ENCODE measurements at regions not wholly inside any gene's neighbourhood (a gene's known extent, or its start where the extent isn't known, plus 50 kb on each side); places are given as distances from the start of the nearest gene placed in this dataset.

DNA sequence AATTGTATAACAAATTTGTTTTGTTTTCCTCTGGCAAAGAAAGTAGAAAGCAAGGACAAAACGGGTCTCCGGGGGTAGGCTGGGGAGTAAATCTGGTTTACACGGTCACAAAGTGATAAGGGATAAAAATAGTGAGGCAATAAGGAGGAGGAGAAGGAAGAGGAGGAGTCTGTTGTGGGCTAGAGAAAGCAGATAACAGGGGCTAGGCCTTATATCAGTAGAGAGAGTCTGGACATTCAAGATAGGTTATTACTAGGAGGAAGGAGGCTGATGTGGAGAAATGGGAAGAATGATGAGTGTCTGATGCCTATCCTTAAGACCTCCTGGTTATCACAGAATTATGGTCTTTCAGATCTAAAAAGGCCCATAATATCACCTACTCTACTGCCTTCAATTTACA, 83.2 kb upstream of the SSTR1 start:
- Histone ChIP-seq H3K36me3 (ENCODE audit: control insufficient read depth in 2 of 2, insufficient read depth in 1 of 2, low read length in 2 of 2) (no peaks in the 10 kb centered on the region), H3K9me3 (ENCODE audit: control insufficient read depth, insufficient read depth, low read depth, low read length) (no peaks in the 10 kb centered on the region), H3K27ac (ENCODE audit: extremely low read depth, low read depth, low read length) (no peak overlapping the region), H3K4me3 (ENCODE audit: low read depth, low read length) (no peak overlapping the region), H3K4me1 (ENCODE audit: control insufficient read depth, insufficient read depth, low read length) (no peaks in the 10 kb centered on the region)
- ChIA-PET POLR2A (no interaction called here), CTCF (no interaction called here)
- TF ChIP-seq MYNN (tag by site-specific recombination; IDR thresholded peaks at IDR 0.05; ENCODE audit: borderline replicate concordance) (no peak), ZNF350 (tag by site-specific recombination; IDR thresholded peaks at IDR 0.05) (no peak), ZBTB10 (tag by site-specific recombination; IDR thresholded peaks at IDR 0.05) (no peak), ZNF416 (tag by site-specific recombination; IDR thresholded peaks at IDR 0.05) (no peak), ZNF223 (tag by site-specific recombination; IDR thresholded peaks at IDR 0.05) (no peak), ZNF398 (tag by site-specific recombination; IDR thresholded peaks at IDR 0.05) (no peak), ZNF501 (tag by site-specific recombination; IDR thresholded peaks at IDR 0.05) (no peak), PRDM1 (tag by site-specific recombination; IDR thresholded peaks at IDR 0.05) (no peak), ZNF10 (tag by site-specific recombination; IDR thresholded peaks at IDR 0.05) (no peak), ZNF2 (tag by site-specific recombination; IDR thresholded peaks at IDR 0.05) (no peak), ZNF473 (tag by site-specific recombination; IDR thresholded peaks at IDR 0.05) (no peak), ZNF777 (tag by site-specific recombination; IDR thresholded peaks at IDR 0.05; ENCODE audit: borderline replicate concordance) (no peak)
- TF ChIP-seq, protein P1, sequence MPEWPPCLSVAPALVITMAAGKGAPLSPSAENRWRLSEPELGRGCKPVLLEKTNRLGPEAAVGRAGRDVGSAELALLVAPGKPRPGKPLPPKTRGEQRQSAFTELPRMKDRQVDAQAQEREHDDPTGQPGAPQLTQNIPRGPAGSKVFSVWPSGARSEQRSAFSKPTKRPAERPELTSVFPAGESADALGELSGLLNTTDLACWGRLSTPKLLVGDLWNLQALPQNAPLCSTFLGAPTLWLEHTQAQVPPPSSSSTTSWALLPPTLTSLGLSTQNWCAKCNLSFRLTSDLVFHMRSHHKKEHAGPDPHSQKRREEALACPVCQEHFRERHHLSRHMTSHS (tag by site-specific recombination; IDR thresholded peaks at IDR 0.05): no peak
- TF ChIP-seq, protein P2, sequence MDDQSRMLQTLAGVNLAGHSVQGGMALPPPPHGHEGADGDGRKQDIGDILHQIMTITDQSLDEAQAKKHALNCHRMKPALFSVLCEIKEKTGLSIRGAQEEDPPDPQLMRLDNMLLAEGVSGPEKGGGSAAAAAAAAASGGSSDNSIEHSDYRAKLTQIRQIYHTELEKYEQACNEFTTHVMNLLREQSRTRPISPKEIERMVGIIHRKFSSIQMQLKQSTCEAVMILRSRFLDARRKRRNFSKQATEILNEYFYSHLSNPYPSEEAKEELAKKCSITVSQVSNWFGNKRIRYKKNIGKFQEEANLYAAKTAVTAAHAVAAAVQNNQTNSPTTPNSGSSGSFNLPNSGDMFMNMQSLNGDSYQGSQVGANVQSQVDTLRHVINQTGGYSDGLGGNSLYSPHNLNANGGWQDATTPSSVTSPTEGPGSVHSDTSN (CRISPR knock-in tag; IDR thresholded peaks at IDR 0.05): no peak
- TF ChIP-seq, protein P3, sequence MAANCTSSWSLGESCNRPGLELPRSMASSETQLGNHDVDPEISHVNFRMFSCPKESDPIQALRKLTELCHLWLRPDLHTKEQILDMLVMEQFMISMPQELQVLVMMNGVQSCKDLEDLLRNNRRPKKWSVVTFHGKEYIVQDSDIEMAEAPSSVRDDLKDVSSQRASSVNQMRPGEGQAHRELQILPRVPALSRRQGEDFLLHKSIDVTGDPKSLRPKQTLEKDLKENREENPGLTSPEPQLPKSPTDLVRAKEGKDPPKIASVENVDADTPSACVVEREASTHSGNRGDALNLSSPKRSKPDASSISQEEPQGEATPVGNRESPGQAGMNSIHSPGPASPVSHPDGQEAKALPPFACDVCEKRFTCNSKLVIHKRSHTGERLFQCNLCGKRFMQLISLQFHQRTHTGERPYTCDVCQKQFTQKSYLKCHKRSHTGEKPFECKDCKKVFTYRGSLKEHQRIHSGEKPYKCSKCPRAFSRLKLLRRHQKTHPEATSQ (tag by site-specific recombination; IDR thresholded peaks at IDR 0.05): no peak
- TF ChIP-seq, protein P4, sequence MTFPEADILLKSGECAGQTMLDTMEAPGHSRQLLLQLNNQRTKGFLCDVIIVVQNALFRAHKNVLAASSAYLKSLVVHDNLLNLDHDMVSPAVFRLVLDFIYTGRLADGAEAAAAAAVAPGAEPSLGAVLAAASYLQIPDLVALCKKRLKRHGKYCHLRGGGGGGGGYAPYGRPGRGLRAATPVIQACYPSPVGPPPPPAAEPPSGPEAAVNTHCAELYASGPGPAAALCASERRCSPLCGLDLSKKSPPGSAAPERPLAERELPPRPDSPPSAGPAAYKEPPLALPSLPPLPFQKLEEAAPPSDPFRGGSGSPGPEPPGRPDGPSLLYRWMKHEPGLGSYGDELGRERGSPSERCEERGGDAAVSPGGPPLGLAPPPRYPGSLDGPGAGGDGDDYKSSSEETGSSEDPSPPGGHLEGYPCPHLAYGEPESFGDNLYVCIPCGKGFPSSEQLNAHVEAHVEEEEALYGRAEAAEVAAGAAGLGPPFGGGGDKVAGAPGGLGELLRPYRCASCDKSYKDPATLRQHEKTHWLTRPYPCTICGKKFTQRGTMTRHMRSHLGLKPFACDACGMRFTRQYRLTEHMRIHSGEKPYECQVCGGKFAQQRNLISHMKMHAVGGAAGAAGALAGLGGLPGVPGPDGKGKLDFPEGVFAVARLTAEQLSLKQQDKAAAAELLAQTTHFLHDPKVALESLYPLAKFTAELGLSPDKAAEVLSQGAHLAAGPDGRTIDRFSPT (tag by site-specific recombination; IDR thresholded peaks at IDR 0.05): no peak
